T-helper 1 cell (primary cell): ENCODE measurements at regions not wholly inside any gene's neighbourhood (a gene's known extent, or its start where the extent isn't known, plus 50 kb on each side); places are given as distances from the start of the nearest gene placed in this dataset.

Experiments
- DNase-seq, 5 donors: peaks; one replicate each; pipeline ENCODE4 v3.0.0-alpha.2; 2012 to 2020

GRCh38 chr12:14257303-14257733 lies 108.2 kb upstream of the ATF7IP start:
- no peak for DNase-seq

- DNase-seq = peak; percentile 61 to 93 (median 72)
These were observed 107.5 kb upstream of the ATF7IP start for GRCh38 chr12:14257734-14258574.

GRCh38 chr12:14258575-14258940 lies 106.9 kb upstream of the ATF7IP start:
- DNase-seq = no peak

- no peak for DNase-seq
These were observed 105.9 kb upstream of the ATF7IP start for GRCh38 chr12:14259481-14260010.

- no peak for DNase-seq
These were observed 105.2 kb upstream of the ATF7IP start for GRCh38 chr12:14260011-14260993.

GRCh38 chr12:14261096-14261495 lies 104.4 kb upstream of the ATF7IP start:
- no peak for DNase-seq

- no peak for DNase-seq
These were observed 103.6 kb upstream of the ATF7IP start for GRCh38 chr12:14261861-14262260.

GRCh38 chr12:14262771-14263511 lies 102.5 kb upstream of the ATF7IP start:
- DNase-seq = no peak

- DNase-seq = no peak
These were observed 101.7 kb upstream of the ATF7IP start for GRCh38 chr12:14263742-14264141.

- no peak for DNase-seq
These were observed 101.2 kb upstream of the ATF7IP start for GRCh38 chr12:14264316-14264715.

GRCh38 chr12:14264778-14265177 lies 100.7 kb upstream of the ATF7IP start:
- no peak for DNase-seq

- DNase-seq = no peak
These were observed 97.4 kb upstream of the ATF7IP start for GRCh38 chr12:14268120-14268515.

GRCh38 chr12:14270392-14270791 lies 95.1 kb upstream of the ATF7IP start:
- no peak for DNase-seq

- no peak for DNase-seq
These were observed 92.2 kb upstream of the ATF7IP start for GRCh38 chr12:14272956-14273912.

- no peak for DNase-seq
These were observed 91.6 kb upstream of the ATF7IP start for GRCh38 chr12:14273913-14274311.

- no peak for DNase-seq
These were observed 90.4 kb upstream of the ATF7IP start for GRCh38 chr12:14275111-14275510.

GRCh38 chr12:14275886-14276285 lies 89.6 kb upstream of the ATF7IP start:
- DNase-seq = no peak

- DNase-seq = no peak
These were observed 87.1 kb upstream of the ATF7IP start for GRCh38 chr12:14278294-14278953.

GRCh38 chr12:14279845-14280244 lies 85.6 kb upstream of the ATF7IP start:
- no peak for DNase-seq

- no peak for DNase-seq
These were observed 84.6 kb upstream of the ATF7IP start for GRCh38 chr12:14280921-14281320.

- no peak for DNase-seq
These were observed 83.9 kb upstream of the ATF7IP start for GRCh38 chr12:14281539-14281938.
